ENCODE measurements at regions not wholly inside any gene's neighbourhood (a gene's known extent, or its start where the extent isn't known, plus 50 kb on each side); places are given as distances from the start of the nearest gene placed in this dataset.

GRCh38 chr6:156316583-156317125 lies 460.5 kb upstream of the ARID1B start:
- TF ChIP-seq CTCF (IDR thresholded peaks at IDR 0.05), result no peak
- TF ChIP-seq POLR2A (IDR thresholded peaks at IDR 0.05), result no peak
